NCI-H1105 treated with DMSO at 0.1 percent for 48 hours (cell line): ENCODE measurements at regions not wholly inside any gene's neighbourhood (a gene's known extent, or its start where the extent isn't known, plus 50 kb on each side); places are given as distances from the start of the nearest gene placed in this dataset.

Source experiments
- DNase-seq: peaks from one replicate; lab custom pipeline; 2025; lab: John Stamatoyannopoulos, UW

GRCh38 chr11:71201936-71202597 lies 50.3 kb downstream of the SHANK2 start:
- no peak for DNase-seq

- no peak for DNase-seq
Observed at GRCh38 chr11:71201231-71201630, 51.1 kb downstream of the SHANK2 start.

GRCh38 chr11:71200761-71201160 lies 51.6 kb downstream of the SHANK2 start:
- DNase-seq: no peak

GRCh38 chr11:71200172-71200716 lies 52.1 kb downstream of the SHANK2 start:
- no peak for DNase-seq

GRCh38 chr11:71199226-71199820 lies 53.1 kb downstream of the SHANK2 start:
- DNase-seq: no peak

GRCh38 chr11:71198823-71199165 lies 53.6 kb downstream of the SHANK2 start:
- DNase-seq: no peak

GRCh38 chr11:71198141-71198822 lies 54.1 kb downstream of the SHANK2 start:
- no peak for DNase-seq

GRCh38 chr11:71197096-71197495 lies 55.3 kb downstream of the SHANK2 start:
- DNase-seq: no peak

- no peak for DNase-seq
Observed at GRCh38 chr11:71194710-71195109, 57.7 kb downstream of the SHANK2 start.

- DNase-seq: no peak
Observed at GRCh38 chr11:71193431-71193830, 58.9 kb downstream of the SHANK2 start.

- no peak for DNase-seq
Observed at GRCh38 chr11:71192629-71193028, 59.7 kb downstream of the SHANK2 start.

GRCh38 chr11:71191201-71191600 lies 61.2 kb downstream of the SHANK2 start:
- DNase-seq: no peak

GRCh38 chr11:71190551-71190950 lies 61.8 kb downstream of the SHANK2 start:
- DNase-seq: no peak

- DNase-seq: no peak
Observed at GRCh38 chr11:71189768-71190315, 62.5 kb downstream of the SHANK2 start.

GRCh38 chr11:71188886-71189767 lies 63.2 kb downstream of the SHANK2 start:
- no peak for DNase-seq

GRCh38 chr11:71188073-71188472 lies 64.3 kb downstream of the SHANK2 start:
- DNase-seq: no peak

GRCh38 chr11:71186806-71187205 lies 65.6 kb downstream of the SHANK2 start:
- no peak for DNase-seq

GRCh38 chr11:71185411-71185810 lies 67.0 kb downstream of the SHANK2 start:
- no peak for DNase-seq

GRCh38 chr11:71184421-71185210 lies 67.8 kb downstream of the SHANK2 start:
- no peak for DNase-seq

- DNase-seq: peak; percentile 91
Observed at GRCh38 chr11:71183878-71184277, 68.5 kb downstream of the SHANK2 start.
